ENCODE measurements at regions not wholly inside any gene's neighbourhood (a gene's known extent, or its start where the extent isn't known, plus 50 kb on each side); places are given as distances from the start of the nearest gene placed in this dataset.

DNA sequence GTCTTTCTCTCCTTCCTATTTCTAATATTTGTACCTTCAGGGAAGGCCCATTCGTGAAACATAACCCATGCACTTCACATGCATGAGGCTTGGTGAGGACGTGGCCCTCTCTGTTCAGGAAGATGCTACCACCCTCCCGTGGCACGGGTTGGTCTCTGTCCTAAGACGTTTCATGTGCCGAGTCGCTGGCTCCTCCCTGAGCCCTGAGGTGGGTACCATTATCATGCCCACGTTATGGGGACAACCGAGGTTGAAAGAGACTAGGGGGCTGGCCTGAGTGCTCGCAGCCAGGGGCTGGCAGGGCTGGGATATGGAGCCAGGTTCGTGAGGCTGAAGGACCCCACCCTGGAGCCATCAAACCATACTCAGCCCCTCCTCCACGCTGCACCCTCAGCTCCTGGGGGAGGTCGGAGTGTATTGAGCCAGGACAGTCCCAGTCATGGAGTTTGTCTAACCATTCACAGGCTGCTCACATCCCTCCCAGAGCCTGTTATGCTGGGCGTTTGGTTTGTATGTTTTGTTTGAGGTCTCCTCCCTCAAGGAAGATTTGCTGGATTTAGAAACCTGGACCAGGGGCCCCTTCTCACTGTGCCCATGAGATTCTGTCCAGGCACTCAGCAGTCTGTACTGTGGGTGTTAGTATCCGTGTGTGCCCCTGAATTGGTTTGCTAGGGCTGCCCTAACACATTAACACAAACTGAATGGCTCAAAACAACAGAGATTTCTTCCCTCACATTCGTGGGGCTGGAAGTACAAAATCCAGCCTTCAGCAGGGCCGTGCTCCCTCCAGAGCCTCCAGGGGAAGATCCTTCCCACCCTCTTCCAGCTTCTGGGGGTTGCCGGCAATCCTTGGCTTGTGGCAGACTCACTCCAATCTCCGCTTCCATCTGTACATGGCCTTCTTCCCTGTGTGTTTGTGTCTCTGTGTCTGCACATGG lies 88.3 kb downstream of the ANKRD60 start:
- no peak for DNase-seq (ENCODE audit: low read depth)

DNA sequence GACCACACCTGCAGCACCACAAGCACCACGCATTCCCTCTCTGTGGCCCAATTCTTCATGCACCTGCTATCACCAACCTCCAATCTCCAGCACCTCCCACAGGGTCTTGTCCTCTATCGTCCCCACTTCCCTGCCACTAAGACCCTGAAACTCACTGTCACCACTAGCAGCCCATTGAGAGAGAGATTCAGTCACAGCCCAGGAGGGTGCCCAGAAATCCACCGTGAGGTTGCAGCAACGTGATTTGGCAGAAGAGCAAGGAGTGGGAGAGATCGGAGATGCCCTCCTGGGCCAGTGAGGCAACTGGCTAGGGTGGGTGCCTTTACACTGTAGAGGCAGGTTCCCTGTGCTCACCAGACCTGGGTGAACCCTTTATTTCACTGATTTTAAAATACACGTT lies 90.1 kb downstream of the ANKRD60 start:
- no peak for DNase-seq (ENCODE audit: low read depth)

DNA sequence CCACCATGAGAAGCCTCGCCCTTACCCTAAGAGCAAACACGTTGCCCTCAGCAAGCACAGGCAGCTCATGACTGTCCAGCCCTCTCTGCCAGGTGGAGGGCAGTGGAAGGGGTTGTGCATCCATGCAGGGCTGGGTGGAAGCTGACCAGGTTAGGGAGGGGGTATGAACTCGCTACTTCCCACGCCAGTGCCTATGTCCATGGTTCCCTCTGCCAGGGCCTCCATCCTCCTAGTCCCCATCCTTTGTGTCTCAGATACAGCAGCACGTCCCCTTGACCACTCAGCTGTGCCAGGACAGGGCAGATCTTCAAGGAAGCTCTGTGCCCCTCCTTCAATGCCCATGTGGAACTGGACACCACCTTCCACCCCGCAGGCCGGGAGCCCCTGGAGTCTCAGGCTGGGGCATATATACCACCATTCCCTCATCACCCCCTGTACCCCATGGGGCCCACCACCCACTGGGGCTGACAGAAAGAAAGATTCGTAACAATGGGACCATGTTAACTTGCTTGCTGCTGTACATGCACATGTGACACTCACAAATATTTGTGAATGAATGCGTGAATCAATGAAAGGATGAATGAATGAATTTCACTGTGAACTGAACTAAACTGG lies 90.7 kb downstream of the ANKRD60 start:
- no peak for DNase-seq (ENCODE audit: low read depth)

DNA sequence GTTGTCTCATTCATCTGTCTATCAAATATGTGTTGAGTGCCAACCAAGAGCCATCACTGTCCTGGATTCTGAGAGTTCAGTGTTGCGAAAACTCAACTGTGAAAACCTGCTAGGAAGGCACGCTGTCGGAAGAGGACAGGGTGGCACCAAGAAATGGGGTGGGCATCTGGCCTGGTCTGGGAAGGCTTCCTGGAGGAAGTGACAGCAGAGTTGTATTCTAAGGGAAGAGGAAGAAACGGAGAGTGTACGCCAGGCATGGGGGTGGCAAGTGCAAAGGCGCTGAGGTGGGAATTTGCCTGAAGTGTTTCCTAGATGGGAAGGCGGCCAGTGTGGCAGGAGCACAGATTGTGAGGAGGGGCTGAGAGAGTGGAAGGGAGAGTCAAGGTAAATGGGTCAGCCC lies 91.2 kb downstream of the ANKRD60 start:
- no peak for DNase-seq (ENCODE audit: low read depth)

DNA sequence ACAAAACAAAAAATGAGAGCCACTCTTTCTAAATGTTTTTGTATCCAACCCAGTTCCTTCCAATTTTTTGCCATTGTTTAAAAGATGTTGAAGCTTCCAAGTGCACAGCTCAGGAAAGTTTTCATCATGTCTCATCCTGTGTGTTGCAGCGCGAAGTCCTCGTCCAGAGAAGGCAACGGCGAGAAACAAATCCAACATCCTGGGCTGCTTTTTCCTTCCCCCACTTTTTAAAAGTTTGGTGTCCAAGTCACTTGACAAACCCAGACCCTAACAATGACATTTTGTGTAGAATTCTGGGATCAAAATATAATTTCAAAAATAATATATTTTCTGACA lies 92.3 kb downstream of the ANKRD60 start:
- DNase-seq (ENCODE audit: low read depth) = no peak

DNA sequence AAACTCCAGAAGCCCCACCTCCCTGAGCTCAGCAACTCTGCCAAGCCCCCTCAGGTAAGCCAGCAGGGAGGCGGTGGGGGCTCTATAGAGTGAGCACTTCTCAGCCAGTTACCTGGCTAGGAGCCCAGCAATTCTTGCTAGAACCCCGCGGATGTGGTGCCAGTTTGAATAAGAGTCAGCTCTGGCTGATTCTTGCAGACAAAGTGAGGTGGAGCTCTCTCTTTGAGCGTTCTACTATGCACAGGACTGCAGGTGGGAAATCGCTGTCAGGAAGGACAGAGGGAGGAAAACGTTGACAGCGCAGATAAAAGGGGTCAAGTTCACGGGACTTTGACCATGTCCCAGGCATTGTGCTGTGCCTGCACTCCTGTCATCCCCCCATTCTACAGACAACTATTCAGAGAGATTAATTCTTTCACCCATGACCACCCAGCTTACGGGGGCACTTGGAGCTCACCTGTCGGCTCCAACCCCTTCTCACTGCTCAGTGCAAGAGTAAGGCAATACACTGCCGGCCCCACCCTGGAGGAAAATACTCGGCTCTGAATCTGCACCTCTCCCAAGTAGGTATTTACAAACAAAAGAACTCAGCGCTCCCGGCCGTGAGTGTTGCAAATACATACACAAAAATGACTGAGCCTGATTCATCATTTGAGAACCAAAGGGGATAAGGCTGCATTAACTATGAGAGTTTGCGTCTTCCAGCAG lies 92.9 kb downstream of the ANKRD60 start:
- no peak for DNase-seq (ENCODE audit: low read depth)

DNA sequence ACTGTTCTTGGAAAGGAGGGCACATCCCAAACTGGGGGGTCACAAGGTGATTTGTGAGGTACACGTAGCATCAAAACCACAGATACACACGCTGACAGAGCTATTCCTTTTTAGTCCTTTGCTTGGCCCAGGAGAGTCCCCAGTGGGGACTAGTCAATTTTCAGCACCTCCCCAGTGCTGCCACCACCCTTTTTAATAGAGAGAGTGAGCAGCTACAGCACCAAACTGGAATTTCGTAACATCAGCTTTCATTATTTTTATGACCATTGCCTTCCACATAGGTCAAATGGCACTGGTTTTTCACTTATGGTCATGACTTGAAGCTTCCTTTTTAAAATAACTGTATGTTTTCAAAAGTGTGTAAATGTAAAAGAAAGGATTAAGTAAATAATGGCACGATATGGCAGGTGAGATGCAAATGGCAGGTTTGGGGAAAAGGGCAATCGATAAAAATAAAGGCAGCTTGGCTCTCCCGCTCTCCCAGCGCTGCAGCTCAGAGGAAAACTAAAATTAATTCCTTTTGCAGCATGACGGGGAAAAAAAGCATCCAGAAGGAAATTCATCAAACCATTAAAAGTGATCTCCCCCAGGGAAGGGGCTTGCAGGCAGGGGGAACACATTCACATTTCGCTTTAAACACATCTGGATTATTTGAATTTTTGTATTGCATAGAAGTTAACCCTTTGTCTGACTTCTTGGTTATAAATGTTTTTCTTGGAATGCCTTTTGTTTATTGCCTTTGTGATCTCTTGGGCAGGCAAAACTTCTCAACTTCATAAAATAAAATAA lies 95.2 kb downstream of the ANKRD60 start:
- no peak for DNase-seq (ENCODE audit: low read depth)

DNA sequence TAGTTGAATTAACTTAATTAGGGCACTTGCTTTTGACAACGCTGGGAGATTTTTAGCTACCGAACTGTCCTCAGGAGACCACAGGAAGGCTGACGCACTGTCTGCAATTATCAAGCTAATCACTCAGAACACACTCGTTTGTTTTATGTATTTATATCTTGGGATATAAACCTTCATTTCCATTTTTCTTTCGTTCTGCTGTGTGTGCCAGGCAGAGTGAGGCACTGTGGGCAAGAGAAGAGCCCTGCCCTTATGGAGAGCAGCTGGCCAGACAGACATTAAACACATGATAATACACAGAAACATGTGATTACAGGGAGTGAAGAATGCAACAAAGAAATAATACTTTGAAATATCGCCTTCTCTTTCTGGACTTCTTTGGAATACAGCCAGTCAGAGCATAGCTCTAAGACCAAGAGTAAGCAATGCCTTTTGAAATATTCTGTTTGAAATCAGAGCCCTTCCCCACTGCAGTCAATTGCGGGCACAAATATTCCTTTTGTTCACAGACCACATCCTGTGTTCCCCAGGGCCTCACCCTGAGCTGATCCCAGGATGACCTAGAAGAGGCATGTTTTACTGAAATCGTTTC lies 96.8 kb downstream of the ANKRD60 start:
- DNase-seq (ENCODE audit: low read depth) = peak; percentile 23

DNA sequence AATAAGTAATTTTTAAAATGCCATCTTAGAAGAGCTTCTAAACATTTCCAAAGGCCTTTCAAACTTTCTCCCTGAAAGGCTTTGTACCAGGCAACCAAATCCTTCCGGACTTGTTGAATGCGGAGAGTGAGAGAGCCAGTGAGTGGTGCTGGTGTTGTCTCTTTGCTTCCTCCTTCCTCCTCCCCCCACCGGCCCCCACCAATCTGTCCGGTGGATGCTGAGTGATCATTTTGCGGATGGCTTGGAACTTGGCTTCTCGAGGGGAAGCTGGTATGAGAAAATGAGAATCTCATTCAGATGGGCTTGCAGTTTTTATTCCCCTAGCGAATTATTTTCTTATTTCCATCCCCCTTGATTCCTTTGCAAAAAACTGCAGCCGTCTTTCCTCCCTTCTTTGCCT lies 97.3 kb downstream of the ANKRD60 start:
- DNase-seq (ENCODE audit: low read depth) = no peak

DNA sequence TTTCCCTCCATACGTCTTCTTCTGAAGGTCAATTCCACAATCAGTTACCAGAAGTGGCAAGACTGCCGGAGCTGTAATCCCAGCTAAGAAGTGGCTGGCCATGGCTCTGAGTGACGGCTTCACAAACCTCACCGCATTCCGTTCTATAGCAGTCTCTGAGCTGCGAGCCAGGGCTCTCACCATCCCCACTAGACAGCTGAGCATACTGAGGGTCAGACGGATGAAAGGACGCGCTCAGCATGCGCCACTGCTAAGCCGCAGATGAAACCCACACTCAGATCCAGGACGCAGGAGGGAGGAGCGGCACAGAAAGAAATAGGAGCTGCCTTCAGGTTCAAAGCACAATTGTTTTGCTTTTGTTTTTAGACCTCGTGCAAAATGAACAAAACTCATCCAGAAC lies 97.9 kb downstream of the ANKRD60 start:
- no peak for DNase-seq (ENCODE audit: low read depth)

DNA sequence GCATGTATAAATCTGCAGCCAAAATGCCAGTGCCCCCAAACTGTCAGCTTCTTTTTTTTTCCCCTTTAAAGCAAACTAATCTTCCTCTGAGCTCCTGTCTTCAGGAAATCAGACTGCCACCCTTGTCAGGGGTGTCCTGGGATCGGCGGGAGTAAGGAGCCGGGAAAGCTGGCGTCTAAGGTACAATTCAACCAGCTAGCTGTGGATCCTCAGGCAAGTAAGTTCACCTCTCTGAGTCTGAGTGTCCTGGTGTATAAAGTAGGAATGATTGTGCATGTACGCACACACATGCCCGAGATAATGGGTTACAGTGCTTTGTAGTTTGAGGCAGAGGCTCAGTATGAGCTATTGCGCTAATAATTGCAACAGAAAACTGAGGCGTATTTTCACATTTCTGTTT lies 98.3 kb downstream of the ANKRD60 start:
- no peak for DNase-seq (ENCODE audit: low read depth)

DNA sequence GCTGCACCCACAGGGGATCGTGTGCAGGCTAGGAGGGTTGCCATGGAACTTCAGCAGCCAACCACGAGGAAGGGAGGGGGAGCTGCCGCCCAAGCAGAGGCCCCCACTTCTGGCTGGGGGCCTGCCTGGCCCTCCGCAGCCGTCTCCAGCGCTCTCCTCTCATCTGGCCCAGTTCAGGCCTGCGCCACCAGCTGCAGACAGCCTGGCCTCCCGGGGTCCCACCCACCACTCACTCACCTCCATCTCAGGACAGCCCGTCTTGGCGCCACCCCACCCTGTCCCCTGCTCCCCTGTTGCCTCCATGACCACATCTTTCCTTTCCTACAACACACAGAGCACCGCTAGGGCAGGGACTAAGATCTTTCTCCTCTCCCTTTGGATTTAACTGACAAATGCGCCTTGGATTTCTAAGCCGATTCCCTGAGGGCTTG lies 98.7 kb downstream of the ANKRD60 start:
- DNase-seq (ENCODE audit: low read depth) = no peak

DNA sequence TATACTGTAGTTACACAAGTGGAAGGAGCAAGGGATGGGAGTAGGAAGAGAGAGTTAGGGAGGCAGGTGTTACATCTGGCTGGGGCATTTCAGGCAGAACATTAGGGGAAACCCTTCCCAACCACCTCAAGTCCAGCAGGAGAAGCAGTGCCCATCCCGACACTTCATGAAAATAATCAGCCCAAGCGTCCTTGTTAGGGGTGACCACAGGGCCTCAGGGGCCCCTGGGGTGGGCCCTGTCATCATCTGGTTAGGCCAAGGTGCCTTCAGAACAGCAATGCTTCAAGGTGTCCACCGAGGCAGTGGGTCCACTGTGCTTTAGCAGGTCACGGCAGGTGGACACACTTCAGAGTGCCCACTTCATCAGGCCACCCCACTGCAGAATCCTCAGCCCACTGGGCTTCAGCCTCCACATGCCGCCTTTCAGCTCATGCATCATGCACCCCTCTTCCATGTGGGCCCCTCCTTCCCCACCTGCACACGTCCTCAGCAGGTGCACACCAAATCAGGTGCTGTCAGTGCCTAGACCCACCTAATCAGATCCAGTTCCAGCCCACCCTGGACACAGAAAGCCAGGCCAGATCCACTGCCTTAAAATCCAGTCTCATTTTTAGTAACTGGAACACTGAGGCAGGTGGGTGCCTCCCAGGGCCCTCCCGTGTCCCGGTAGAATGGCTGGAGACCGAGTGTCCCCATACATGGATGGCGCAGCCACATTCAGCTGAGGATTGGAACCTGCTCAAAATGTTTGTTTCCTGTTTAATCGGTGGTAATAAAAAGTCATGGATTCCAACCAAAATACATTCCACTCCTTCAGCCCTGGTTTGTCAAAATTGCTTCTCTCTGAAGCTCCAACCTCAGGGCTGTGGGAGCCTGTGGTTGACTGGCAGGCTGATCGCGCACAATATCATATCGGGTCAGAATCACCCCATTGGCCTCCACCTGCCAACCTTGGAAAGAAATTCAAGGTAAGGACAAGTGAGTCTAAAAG lies 99.5 kb downstream of the ANKRD60 start:
- DNase-seq (ENCODE audit: low read depth) = no peak

DNA sequence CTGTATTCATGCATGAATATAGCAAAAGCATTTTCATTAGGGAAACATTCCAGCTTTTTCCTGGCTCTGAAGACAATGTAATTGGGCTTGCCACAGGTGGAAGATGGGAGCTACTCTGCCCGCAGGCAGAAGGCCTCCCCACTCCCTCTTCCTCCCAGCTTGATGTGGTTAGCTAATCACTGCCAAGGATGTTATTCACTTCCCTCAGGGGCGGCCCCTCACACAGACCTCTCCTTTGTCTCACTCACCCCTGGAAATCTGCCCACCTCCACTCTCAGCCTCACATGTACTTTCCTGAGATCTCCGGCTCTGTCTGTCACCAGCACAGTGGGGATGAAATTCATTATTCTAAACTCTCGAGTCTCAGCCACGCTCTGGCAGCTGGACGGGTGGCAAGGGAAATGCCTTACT lies 100.7 kb downstream of the ANKRD60 start:
- DNase-seq (ENCODE audit: low read depth) = no peak

DNA sequence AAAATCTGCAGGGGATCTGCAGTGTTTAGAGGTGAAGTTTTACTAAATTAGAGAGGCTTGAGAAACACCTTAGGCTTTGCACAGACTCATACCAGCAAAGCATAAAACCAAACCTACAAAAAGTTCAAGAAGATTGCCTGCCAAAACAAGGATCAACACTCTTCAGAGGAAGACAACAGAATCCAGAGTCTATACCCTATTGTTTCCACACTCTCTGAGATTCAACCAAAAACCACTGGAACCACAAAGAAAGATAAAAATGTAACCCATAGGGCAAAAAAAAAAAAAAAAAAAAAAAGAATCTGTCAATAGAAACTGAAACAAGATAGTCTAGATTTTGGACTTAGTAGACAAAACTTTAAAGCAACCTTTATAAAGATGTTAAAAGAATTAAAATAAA lies 102.7 kb downstream of the ANKRD60 start:
- no peak for DNase-seq (ENCODE audit: low read depth)

DNA sequence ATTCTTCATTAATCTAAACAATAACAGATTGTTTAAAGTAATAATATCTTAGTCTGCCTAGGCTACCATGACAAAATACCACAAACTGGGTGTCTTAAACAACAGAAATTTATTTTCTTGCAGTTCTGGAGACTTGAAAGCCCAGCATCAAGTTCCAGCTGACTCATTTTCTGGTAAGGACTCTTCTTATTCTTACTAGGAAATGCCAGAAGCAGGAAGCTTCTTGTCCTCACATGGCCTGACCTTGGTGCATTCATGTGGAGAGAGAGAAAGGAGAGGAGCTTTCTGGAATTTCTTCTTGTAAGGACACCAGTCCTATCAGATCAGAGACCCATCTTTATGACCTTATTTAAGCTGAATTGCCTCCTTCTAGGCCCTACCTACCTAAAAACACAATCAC lies 110.5 kb downstream of the ANKRD60 start:
- no peak for DNase-seq (ENCODE audit: low read depth)

DNA sequence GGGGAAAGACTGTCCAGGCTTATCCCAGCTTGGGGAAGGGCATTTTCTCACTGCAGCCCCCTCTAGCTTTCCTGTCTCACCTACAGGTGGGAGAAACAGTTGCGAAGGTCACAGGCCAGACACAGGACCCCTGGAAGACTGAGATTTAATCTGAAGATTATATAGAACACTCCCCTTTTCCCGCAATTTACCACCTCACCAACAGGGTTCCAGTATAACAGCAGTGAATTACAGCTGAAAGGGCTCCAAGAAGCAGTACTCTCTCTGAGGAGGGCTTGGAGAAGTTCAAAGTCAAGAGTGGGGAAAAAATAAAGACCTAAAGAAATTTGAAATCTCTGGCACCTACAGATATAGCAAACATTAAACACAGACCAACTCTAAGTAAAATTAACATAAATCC lies 111.9 kb downstream of the ANKRD60 start:
- no peak for DNase-seq (ENCODE audit: low read depth)

DNA sequence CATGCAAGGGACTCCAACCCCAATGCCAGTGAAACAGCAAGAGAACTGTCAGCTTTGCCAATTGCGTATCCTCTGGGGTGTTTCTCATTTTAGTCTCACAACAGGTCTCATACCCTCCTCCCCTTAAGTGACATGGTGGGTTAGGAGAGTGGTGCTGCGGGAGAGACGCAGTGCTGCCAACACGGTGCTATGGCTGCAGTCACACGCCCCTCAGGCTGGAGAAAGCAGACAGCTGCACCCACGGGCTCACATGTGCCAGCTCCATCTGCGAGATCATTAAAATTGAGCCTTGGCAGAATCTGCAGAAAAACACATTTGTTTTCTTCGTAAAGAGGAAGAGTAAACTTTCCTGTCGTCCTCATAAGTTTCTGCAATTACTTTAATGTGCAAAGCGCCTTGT lies 114.7 kb downstream of the ANKRD60 start:
- no peak for DNase-seq (ENCODE audit: low read depth)

DNA sequence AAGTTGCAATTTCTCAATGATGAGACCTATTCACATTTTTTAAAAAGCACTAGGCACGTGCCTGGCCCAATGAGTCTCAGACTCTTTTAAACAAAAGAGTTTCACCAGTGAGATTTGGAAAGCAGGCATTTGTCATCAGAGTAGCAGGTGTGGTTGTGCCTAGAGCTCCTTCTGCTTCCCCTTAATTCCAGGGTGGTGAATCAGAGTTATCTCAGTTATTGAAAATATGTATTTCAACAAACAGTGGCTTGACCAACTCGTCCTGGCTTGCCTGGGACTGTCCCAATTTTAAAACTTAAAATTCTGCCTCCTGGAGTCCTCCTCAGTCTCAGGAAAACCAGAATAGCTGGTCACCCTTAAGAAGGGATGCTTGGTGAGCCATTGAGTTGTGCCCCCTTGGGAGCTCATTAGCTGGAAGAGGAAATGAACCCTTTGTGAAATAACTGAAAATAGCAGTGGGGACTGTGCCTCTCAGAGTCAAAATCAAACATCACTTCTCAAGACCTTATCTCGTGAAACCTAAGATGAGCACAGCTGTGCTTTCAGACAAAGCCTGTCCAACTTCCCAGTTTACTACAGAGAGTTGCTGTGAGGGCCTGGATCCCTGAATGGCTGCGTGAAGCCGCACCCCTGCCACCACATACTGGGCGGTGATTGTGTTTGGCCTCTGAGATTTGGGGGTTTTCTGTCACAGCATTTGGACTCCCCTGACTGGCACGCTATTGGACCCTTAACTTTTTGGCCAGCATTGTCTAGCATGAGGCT lies 116.3 kb downstream of the ANKRD60 start:
- no peak for DNase-seq (ENCODE audit: low read depth)
